GM13977 (cell line): ENCODE measurements at regions not wholly inside any gene's neighbourhood (a gene's known extent, or its start where the extent isn't known, plus 50 kb on each side); places are given as distances from the start of the nearest gene placed in this dataset.

Experiments
- DNase-seq: peaks from one replicate; pipeline ENCODE4 v3.0.0; 2012; ENCODE audit warnings: low spot score
- CTCF ChIP-seq: IDR thresholded peaks from 2 replicates; pipeline ENCODE4 v1.5.1; 2012; ENCODE audit warnings: mild to moderate bottlenecking, control low read depth; ENCODE audit not compliant: insufficient read depth; ENCODE audit errors: extremely low read depth, missing control alignments
- in situ Hi-C: fragments of 300-500 bp; cut with MboI; formaldehyde crosslinking; loops from one replicate; pipeline ENCODE4 v1.12.0; 2022; ENCODE audit warnings: low sequenced_read_pairs, low pct_unique_long_range_greater_than_20kb, mixed read lengths, inconsistent platforms; ENCODE audit not compliant: unreplicated experiment

- TF ChIP-seq CTCF: no peak
- in situ Hi-C loops: no loop called here
- no peak for DNase-seq
Measured at GRCh38 chr18:26746398-26746797, 119.1 kb downstream of the AQP4 start.

GRCh38 chr18:26745288-26746181 is 120.0 kb downstream of the AQP4 start:
- in situ Hi-C loops: no loop called here
- no peak for DNase-seq
- no peak for TF ChIP-seq CTCF

GRCh38 chr18:26741758-26742157 is 123.7 kb downstream of the AQP4 start:
- in situ Hi-C loops: no loop called here

DNA sequence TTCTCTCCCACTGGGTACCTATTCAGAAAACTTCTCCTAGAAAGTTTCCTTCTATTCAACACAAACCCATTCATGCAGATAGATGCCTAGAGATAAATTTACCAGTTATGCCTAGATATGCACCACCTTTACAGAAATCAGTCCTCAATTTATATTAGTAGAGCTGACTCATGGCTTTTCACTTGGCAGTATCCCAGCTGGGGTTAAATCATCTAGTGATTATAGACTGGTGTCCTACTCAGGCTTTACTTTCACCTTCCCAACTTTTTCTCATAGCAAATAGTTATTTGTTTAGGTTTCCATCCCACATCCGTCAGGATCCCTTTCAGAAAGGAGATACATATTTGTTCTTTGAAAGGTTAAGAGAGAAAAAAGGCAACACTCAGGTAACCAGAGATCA is 124.5 kb downstream of the AQP4 start:
- DNase-seq: no peak
- TF ChIP-seq CTCF: no peak
- in situ Hi-C loops: no loop called here

More at GRCh38 chr18:26741758-26742157, 123.7 kb downstream of the AQP4 start:
- TF ChIP-seq CTCF: no peak
- no peak for DNase-seq

GRCh38 chr18:26740396-26740795 is 125.1 kb downstream of the AQP4 start:
- in situ Hi-C loops: no loop called here
- DNase-seq: no peak
- no peak for TF ChIP-seq CTCF

DNA sequence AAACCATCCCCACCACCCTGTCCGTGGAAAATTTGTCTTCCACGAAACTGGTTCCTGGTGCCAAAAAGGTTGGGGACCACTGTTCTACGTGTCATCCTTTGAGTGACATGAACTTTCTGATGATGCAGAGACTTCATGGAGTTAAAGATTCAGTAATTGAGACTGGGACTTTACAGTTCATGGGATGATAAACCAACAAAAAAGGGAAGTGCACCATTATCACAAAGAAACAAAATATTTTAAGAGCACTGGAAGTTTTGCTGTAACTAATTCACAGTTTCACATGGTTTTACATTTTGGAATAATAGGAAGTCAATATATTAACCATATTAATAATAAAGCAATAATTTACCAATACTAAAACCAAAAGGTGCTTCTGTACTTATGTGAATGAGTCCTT is 126.8 kb downstream of the AQP4 start:
- in situ Hi-C loops: no loop called here
- no peak for TF ChIP-seq CTCF
- no peak for DNase-seq
